Erythroblast (primary cell): ENCODE measurements at regions not wholly inside any gene's neighbourhood (a gene's known extent, or its start where the extent isn't known, plus 50 kb on each side); places are given as distances from the start of the nearest gene placed in this dataset.

Source experiments
- GATA1 ChIP-seq: IDR thresholded peaks from 2 replicates; pipeline ENCODE4 v1.6.1; 2011; ENCODE audit warnings: low read depth, mild to moderate bottlenecking, control low read depth, low read length, moderate library complexity
- POLR2A ChIP-seq: IDR thresholded peaks from 2 replicates; pipeline ENCODE4 v1.6.1; 2011; ENCODE audit warnings: mild to moderate bottlenecking, low read length

DNA sequence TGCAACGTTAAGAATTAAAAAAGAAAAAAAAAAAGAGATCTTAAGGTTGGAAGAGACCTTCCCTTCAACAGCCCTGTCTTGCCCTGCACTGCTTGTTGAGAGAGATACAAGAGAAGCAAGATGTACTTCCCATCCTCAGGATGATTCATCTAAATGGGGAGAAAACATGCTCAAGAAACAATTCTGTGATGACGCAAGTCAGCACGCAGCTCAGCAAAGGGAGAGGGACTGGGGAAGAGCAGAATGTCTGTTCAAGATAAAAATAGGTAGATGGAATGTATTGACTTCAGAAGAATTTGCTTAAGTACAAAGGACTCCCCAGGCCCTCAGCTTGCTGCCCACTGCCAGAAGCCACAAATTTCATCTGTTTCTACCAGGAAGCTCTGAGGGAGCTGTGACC is 198.2 kb upstream of the SPRED2 start:
- TF ChIP-seq POLR2A (no peak), GATA1 (no peak)
